Progenitor cell of endocrine pancreas (in vitro differentiated cells): ENCODE measurements at regions not wholly inside any gene's neighbourhood (a gene's known extent, or its start where the extent isn't known, plus 50 kb on each side); places are given as distances from the start of the nearest gene placed in this dataset.

Experiments
- DNase-seq: peaks from one replicate; pipeline ENCODE4 v3.0.0; 2021; ENCODE audit warnings: low spot score; ENCODE audit not compliant: unreplicated experiment
- H3K27ac Mint-ChIP-seq: 2 replicates; pipeline ENCODE4 v1.8.0; 2021; ENCODE audit warnings: mild to moderate bottlenecking, moderate library complexity, mixed read lengths
- H3K27me3 Mint-ChIP-seq: 2 replicates; pipeline ENCODE4 v1.8.0; 2021; ENCODE audit warnings: mixed read lengths
- H3K36me3 Mint-ChIP-seq: 2 replicates; pipeline ENCODE4 v1.8.0; 2022; ENCODE audit warnings: mixed read lengths; ENCODE audit not compliant: insufficient read depth
- H3K4me1 Mint-ChIP-seq: 2 replicates; pipeline ENCODE4 v1.8.0; 2021; ENCODE audit warnings: low read depth, mixed read lengths
- H3K4me3 Mint-ChIP-seq: 2 replicates; pipeline ENCODE4 v1.8.0; 2021; ENCODE audit warnings: low read depth, mild to moderate bottlenecking, moderate library complexity, mixed read lengths
- H3K9me3 Mint-ChIP-seq: 2 replicates; pipeline ENCODE4 v1.8.0; 2021; ENCODE audit warnings: low read depth, mixed read lengths
- TF ChIP-seq, protein P1 (sequence below): fragments of 200-600 bp; sonication (generic); IDR thresholded peaks from one replicate; pipeline ENCODE4 v1.5.0; 2021; ENCODE audit warnings: antibody characterized with exemption, mild to moderate bottlenecking; ENCODE audit not compliant: unreplicated experiment

DNA sequence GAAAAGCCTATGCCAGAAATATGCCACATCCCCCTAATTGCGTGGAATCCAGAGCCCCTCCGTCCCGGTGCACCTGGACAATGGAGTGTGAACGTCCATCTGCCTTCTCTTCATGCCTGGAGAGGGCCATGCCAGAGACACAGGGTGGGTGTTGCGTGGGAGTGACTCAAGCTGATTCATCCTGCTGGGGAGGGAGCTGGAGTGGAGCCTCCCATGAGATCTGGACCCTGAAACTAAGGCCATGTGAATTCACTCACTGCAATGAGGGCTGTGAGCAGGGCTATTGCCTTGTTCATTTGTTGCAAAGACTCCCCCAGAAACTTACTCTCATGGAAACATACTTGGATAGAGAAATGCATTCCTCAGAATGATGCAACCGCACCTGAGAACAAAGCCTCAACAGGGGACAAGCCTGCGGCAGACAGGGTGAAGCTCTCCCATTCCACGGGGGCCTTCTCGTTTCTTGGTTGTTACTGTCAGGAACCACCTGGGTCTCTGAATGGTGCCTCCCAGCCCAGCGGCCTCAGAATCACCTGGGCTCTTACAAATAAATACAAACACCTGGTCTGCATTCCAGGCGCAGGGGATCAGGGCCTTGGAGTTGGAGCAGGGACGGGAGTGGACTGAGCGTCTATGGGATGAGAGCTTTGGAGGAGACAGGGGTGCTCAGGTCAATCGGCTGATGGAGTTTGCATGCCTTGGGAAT lies 1031.2 kb downstream of the BRD1 start:
- Mint-ChIP-seq H3K36me3 (no peaks in the 10 kb centered on the region), H3K27ac (no peak overlapping the region), H3K27me3 (no peaks in the 10 kb centered on the region), H3K4me1 (no peaks in the 10 kb centered on the region), H3K4me3 (no peak overlapping the region), H3K9me3 (peaks cover 3% of the 10 kb centered on the region)
- TF ChIP-seq, protein P1, sequence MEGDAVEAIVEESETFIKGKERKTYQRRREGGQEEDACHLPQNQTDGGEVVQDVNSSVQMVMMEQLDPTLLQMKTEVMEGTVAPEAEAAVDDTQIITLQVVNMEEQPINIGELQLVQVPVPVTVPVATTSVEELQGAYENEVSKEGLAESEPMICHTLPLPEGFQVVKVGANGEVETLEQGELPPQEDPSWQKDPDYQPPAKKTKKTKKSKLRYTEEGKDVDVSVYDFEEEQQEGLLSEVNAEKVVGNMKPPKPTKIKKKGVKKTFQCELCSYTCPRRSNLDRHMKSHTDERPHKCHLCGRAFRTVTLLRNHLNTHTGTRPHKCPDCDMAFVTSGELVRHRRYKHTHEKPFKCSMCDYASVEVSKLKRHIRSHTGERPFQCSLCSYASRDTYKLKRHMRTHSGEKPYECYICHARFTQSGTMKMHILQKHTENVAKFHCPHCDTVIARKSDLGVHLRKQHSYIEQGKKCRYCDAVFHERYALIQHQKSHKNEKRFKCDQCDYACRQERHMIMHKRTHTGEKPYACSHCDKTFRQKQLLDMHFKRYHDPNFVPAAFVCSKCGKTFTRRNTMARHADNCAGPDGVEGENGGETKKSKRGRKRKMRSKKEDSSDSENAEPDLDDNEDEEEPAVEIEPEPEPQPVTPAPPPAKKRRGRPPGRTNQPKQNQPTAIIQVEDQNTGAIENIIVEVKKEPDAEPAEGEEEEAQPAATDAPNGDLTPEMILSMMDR, result no peak
- DNase-seq, result no peak

DNA sequence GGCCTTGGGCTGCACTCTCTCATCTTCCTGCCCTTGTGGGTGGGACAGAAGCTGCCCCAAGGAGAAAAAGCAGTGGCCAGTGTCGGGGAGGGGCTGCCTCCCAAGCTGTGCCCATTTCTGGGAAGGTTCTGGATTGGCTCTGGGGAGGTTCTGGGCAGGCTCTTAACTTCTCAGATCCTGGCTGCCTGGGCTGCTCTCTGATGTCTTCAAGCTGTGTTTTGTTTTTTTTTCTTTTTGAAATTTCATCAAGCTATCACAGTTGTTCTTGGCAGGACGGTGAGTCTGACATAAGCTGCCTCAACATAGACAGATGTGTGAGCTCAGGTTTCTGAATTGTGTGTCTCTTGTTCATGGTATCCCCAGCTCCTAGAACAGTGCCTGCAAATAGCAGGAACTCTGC lies 1032.0 kb downstream of the BRD1 start:
- TF ChIP-seq, protein P1, result no peak
- Mint-ChIP-seq H3K36me3 (no peaks in the 10 kb centered on the region), H3K4me1 (no peaks in the 10 kb centered on the region), H3K9me3 (peaks cover 3% of the 10 kb centered on the region), H3K27ac (peak overlapping the region; percentile 43), H3K4me3 (no peak overlapping the region), H3K27me3 (no peaks in the 10 kb centered on the region)
- DNase-seq, result no peak

DNA sequence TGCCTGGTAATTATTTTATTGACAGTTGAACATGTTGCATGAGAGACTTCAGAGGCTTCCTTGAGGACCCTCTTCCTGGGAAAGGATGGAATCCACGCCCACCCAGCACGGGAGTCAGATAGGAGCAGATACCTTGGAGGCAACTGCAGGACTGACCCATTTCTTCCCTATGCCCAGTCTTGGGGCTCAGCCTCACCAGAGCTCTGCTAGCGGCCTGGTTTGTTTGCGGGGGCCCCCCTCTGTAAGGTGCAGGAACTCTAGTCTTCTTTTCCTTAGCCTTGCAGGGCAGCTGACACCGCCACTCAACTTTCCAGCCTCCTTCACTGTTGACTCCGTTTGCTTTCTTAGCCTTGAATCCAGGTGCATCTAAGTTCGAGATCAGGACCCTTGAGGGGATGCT lies 1032.8 kb downstream of the BRD1 start:
- H3K27me3 Mint-ChIP-seq, result no peaks in the 10 kb centered on the region
- H3K27ac Mint-ChIP-seq, result no peak overlapping the region

DNA sequence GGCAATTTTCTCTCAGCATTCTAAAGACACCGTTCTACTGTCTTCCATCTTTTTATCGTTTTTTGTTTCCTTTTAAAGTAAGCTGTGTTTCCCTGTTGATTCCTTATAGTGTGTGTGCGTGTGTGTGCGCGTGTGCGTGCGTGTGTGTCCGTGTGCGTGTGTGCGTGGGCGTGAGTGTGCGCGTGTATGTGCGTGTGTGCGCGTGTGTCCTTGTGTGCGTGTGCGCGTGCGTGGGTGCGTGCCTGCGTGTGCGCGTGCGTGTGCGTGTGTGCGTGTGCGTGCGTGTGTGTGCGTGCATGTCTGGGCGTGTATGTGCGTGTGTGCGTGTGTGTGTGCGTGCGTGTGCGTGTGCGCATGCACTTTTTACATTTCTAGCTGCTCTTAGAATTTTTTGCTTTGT lies 1033.7 kb downstream of the BRD1 start:
- Mint-ChIP-seq H3K4me1 (no peaks in the 10 kb centered on the region), H3K27ac (no peak overlapping the region), H3K27me3 (no peaks in the 10 kb centered on the region), H3K9me3 (peaks cover 3% of the 10 kb centered on the region), H3K4me3 (no peak overlapping the region), H3K36me3 (no peaks in the 10 kb centered on the region)
- TF ChIP-seq, protein P1, result no peak
- DNase-seq, result no peak

More for the DNA sequence above, 1032.8 kb downstream of the BRD1 start:
- no peaks in the 10 kb centered on the region for H3K36me3 Mint-ChIP-seq
- DNase-seq, result no peak
- peaks cover 3% of the 10 kb centered on the region for H3K9me3 Mint-ChIP-seq
- no peak overlapping the region for H3K4me3 Mint-ChIP-seq
- TF ChIP-seq, protein P1, result no peak
- no peaks in the 10 kb centered on the region for H3K4me1 Mint-ChIP-seq

DNA sequence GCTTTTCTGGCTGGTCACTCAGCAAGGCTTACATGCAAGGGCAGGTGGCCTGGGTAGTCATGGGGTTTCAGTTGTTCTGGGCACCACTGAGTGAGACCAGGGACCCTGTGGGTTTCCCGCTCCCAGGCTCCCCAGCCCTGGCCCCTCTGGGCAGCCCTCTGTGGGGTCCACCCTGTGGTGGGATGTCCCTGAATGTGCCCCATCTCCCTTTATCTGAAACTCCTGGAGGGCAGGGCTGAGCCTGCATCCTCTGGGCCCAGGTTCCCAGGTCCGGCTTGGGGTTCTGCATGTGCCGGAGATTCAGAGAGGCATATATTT lies 1041.0 kb downstream of the BRD1 start:
- Mint-ChIP-seq H3K4me1 (no peaks in the 10 kb centered on the region), H3K27ac (no peak overlapping the region), H3K9me3 (no peaks in the 10 kb centered on the region), H3K4me3 (no peak overlapping the region), H3K36me3 (no peaks in the 10 kb centered on the region), H3K27me3 (peaks cover 7% of the 10 kb centered on the region)
- no peak for DNase-seq
- TF ChIP-seq, protein P1, result no peak
